ENCODE measurements at regions not wholly inside any gene's neighbourhood (a gene's known extent, or its start where the extent isn't known, plus 50 kb on each side); places are given as distances from the start of the nearest gene placed in this dataset.

- no peak for DNase-seq (ENCODE audit: low read depth in 1 of 2, low spot score in 1 of 2)
Observed at GRCh38 chr2:111634050-111634794, 249.8 kb downstream of the ANAPC1 start.

GRCh38 chr2:111634995-111635538 lies 248.9 kb downstream of the ANAPC1 start:
- no peak for DNase-seq (ENCODE audit: low read depth in 1 of 2, low spot score in 1 of 2)

- DNase-seq (ENCODE audit: low read depth in 1 of 2, low spot score in 1 of 2): no peak
Observed at GRCh38 chr2:111636905-111637304, 247.1 kb downstream of the ANAPC1 start.

- DNase-seq (ENCODE audit: low read depth in 1 of 2, low spot score in 1 of 2): no peak
Observed at GRCh38 chr2:111638274-111638877, 245.6 kb downstream of the ANAPC1 start.

GRCh38 chr2:111640480-111640879 lies 243.5 kb downstream of the ANAPC1 start:
- DNase-seq (ENCODE audit: low read depth in 1 of 2, low spot score in 1 of 2): no peak

GRCh38 chr2:111642586-111643327 lies 241.2 kb downstream of the ANAPC1 start:
- no peak for DNase-seq (ENCODE audit: low read depth in 1 of 2, low spot score in 1 of 2)

- DNase-seq (ENCODE audit: low read depth in 1 of 2, low spot score in 1 of 2): no peak
Observed at GRCh38 chr2:111643759-111644158, 240.2 kb downstream of the ANAPC1 start.

- DNase-seq (ENCODE audit: low read depth in 1 of 2, low spot score in 1 of 2): no peak
Observed at GRCh38 chr2:111647359-111647758, 236.6 kb downstream of the ANAPC1 start.

GRCh38 chr2:111652038-111652437 lies 232.0 kb downstream of the ANAPC1 start:
- DNase-seq (ENCODE audit: low read depth in 1 of 2, low spot score in 1 of 2): no peak

- no peak for DNase-seq (ENCODE audit: low read depth in 1 of 2, low spot score in 1 of 2)
Observed at GRCh38 chr2:111652681-111653080, 231.3 kb downstream of the ANAPC1 start.

- DNase-seq (ENCODE audit: low read depth in 1 of 2, low spot score in 1 of 2): no peak
Observed at GRCh38 chr2:111653103-111653624, 230.8 kb downstream of the ANAPC1 start.

GRCh38 chr2:111653913-111654312 lies 230.1 kb downstream of the ANAPC1 start:
- DNase-seq (ENCODE audit: low read depth in 1 of 2, low spot score in 1 of 2): no peak

GRCh38 chr2:111654829-111655228 lies 229.2 kb downstream of the ANAPC1 start:
- DNase-seq (ENCODE audit: low read depth in 1 of 2, low spot score in 1 of 2): no peak

- no peak for DNase-seq (ENCODE audit: low read depth in 1 of 2, low spot score in 1 of 2)
Observed at GRCh38 chr2:111656436-111656835, 227.6 kb downstream of the ANAPC1 start.

GRCh38 chr2:111656894-111657293 lies 227.1 kb downstream of the ANAPC1 start:
- no peak for DNase-seq (ENCODE audit: low read depth in 1 of 2, low spot score in 1 of 2)

GRCh38 chr2:111657351-111657975 lies 226.5 kb downstream of the ANAPC1 start:
- DNase-seq (ENCODE audit: low read depth in 1 of 2, low spot score in 1 of 2): no peak

GRCh38 chr2:111659361-111660333 lies 224.3 kb downstream of the ANAPC1 start:
- DNase-seq (ENCODE audit: low read depth in 1 of 2, low spot score in 1 of 2): no peak

- no peak for DNase-seq (ENCODE audit: low read depth in 1 of 2, low spot score in 1 of 2)
Observed at GRCh38 chr2:111660811-111661210, 223.2 kb downstream of the ANAPC1 start.

- DNase-seq (ENCODE audit: low read depth in 1 of 2, low spot score in 1 of 2): no peak
Observed at GRCh38 chr2:111661286-111661940, 222.6 kb downstream of the ANAPC1 start.

Measured in activated T-helper 1 cell treated with anti-CD3 and anti-CD28 coated beads, Interleukin-2, amount 50 U/mL, for 16 hours (primary cell).